ENCODE measurements at regions not wholly inside any gene's neighbourhood (a gene's known extent, or its start where the extent isn't known, plus 50 kb on each side); places are given as distances from the start of the nearest gene placed in this dataset.
A peak's percentile ranks its signal among the peaks of the same experiment; 100 is the strongest.

- Histone ChIP-seq H3K36me3 (ENCODE audit: control insufficient read depth in 5 of 5, insufficient read depth in 5 of 5, low read length in 5 of 5) (no peaks in the 10 kb centered on the region), H3K9ac (ENCODE audit: low read length in 5 of 5) (no peak overlapping the region), H3K4me1 (ENCODE audit: control insufficient read depth in 5 of 5, insufficient read depth in 5 of 5, low read length in 5 of 5) (peaks cover 0 to 6% (median 0%) of the 10 kb centered on the region in 5 donors), H3K9me3 (ENCODE audit: control insufficient read depth in 5 of 5, low read length in 5 of 5) (peaks cover 0 to 2% (median 0%) of the 10 kb centered on the region in 5 donors), H3K27ac (ENCODE audit: low read depth, low read length) (no peak overlapping the region), H3K27me3 (ENCODE audit: control insufficient read depth in 5 of 5, insufficient read depth in 4 of 5, low read length in 5 of 5) (peaks cover 17 to 29% (median 26%) of the 10 kb centered on the region in 5 donors), H3K4me3 (ENCODE audit: low read depth in 1 of 5, low read length in 5 of 5) (no peak overlapping the region)
These were observed 90.6 kb upstream of the PPP2R2D start for GRCh38 chr10:131810036-131810804.

- peaks cover 17 to 33% (median 31%) of the 10 kb centered on the region in 5 donors for H3K27me3 ChIP-seq (ENCODE audit: control insufficient read depth in 5 of 5, insufficient read depth in 4 of 5, low read length in 5 of 5)
- no peak overlapping the region for H3K4me3 ChIP-seq (ENCODE audit: low read depth in 1 of 5, low read length in 5 of 5)
These were observed 89.8 kb upstream of the PPP2R2D start for GRCh38 chr10:131810805-131811629.

GRCh38 chr10:131811630-131812403 is 89.0 kb upstream of the PPP2R2D start:
- H3K9me3 ChIP-seq (ENCODE audit: control insufficient read depth in 5 of 5, low read length in 5 of 5) = peaks cover 0 to 2% (median 0%) of the 10 kb centered on the region in 5 donors
- peaks cover 17 to 38% (median 34%) of the 10 kb centered on the region in 5 donors for H3K27me3 ChIP-seq (ENCODE audit: control insufficient read depth in 5 of 5, insufficient read depth in 4 of 5, low read length in 5 of 5)
- H3K27ac ChIP-seq (ENCODE audit: low read depth, low read length) = no peak overlapping the region
- H3K4me3 ChIP-seq (ENCODE audit: low read depth in 1 of 5, low read length in 5 of 5) = no peak overlapping the region
- H3K36me3 ChIP-seq (ENCODE audit: control insufficient read depth in 5 of 5, insufficient read depth in 5 of 5, low read length in 5 of 5) = no peaks in the 10 kb centered on the region
- H3K9ac ChIP-seq (ENCODE audit: low read length in 5 of 5) = peak overlapping the region in 1 of 5 donors; percentile 98
- peaks cover 0 to 6% (median 0%) of the 10 kb centered on the region in 5 donors for H3K4me1 ChIP-seq (ENCODE audit: control insufficient read depth in 5 of 5, insufficient read depth in 5 of 5, low read length in 5 of 5)

More at GRCh38 chr10:131810805-131811629, 89.8 kb upstream of the PPP2R2D start:
- Histone ChIP-seq H3K9ac (ENCODE audit: low read length in 5 of 5) (no peak overlapping the region), H3K4me1 (ENCODE audit: control insufficient read depth in 5 of 5, insufficient read depth in 5 of 5, low read length in 5 of 5) (peaks cover 0 to 6% (median 0%) of the 10 kb centered on the region in 5 donors), H3K9me3 (ENCODE audit: control insufficient read depth in 5 of 5, low read length in 5 of 5) (peaks cover 0 to 2% (median 0%) of the 10 kb centered on the region in 5 donors), H3K36me3 (ENCODE audit: control insufficient read depth in 5 of 5, insufficient read depth in 5 of 5, low read length in 5 of 5) (no peaks in the 10 kb centered on the region), H3K27ac (ENCODE audit: low read depth, low read length) (no peak overlapping the region)

- peaks cover 17 to 44% (median 35%) of the 10 kb centered on the region in 5 donors for H3K27me3 ChIP-seq (ENCODE audit: control insufficient read depth in 5 of 5, insufficient read depth in 4 of 5, low read length in 5 of 5)
These were observed 87.8 kb upstream of the PPP2R2D start for GRCh38 chr10:131812736-131813604.

GRCh38 chr10:131814567-131815265 is 86.1 kb upstream of the PPP2R2D start:
- H3K9me3 ChIP-seq (ENCODE audit: control insufficient read depth in 5 of 5, low read length in 5 of 5) = peaks cover 0 to 2% (median 2%) of the 10 kb centered on the region in 5 donors
- H3K27ac ChIP-seq (ENCODE audit: low read depth, low read length) = no peak overlapping the region
- no peak overlapping the region for H3K9ac ChIP-seq (ENCODE audit: low read length in 5 of 5)
- H3K27me3 ChIP-seq (ENCODE audit: control insufficient read depth in 5 of 5, insufficient read depth in 4 of 5, low read length in 5 of 5) = peaks cover 13 to 41% (median 36%) of the 10 kb centered on the region in 5 donors
- peaks cover 0 to 7% (median 5%) of the 10 kb centered on the region in 5 donors for H3K4me1 ChIP-seq (ENCODE audit: control insufficient read depth in 5 of 5, insufficient read depth in 5 of 5, low read length in 5 of 5)
- no peaks in the 10 kb centered on the region for H3K36me3 ChIP-seq (ENCODE audit: control insufficient read depth in 5 of 5, insufficient read depth in 5 of 5, low read length in 5 of 5)
- H3K4me3 ChIP-seq (ENCODE audit: low read depth in 1 of 5, low read length in 5 of 5) = no peak overlapping the region

More at GRCh38 chr10:131812736-131813604, 87.8 kb upstream of the PPP2R2D start:
- peaks cover 0 to 6% (median 0%) of the 10 kb centered on the region in 5 donors for H3K4me1 ChIP-seq (ENCODE audit: control insufficient read depth in 5 of 5, insufficient read depth in 5 of 5, low read length in 5 of 5)
- H3K27ac ChIP-seq (ENCODE audit: low read depth, low read length) = no peak overlapping the region
- no peak overlapping the region for H3K9ac ChIP-seq (ENCODE audit: low read length in 5 of 5)
- no peaks in the 10 kb centered on the region for H3K36me3 ChIP-seq (ENCODE audit: control insufficient read depth in 5 of 5, insufficient read depth in 5 of 5, low read length in 5 of 5)
- no peak overlapping the region for H3K4me3 ChIP-seq (ENCODE audit: low read depth in 1 of 5, low read length in 5 of 5)
- peaks cover 0 to 2% (median 0%) of the 10 kb centered on the region in 5 donors for H3K9me3 ChIP-seq (ENCODE audit: control insufficient read depth in 5 of 5, low read length in 5 of 5)

GRCh38 chr10:131815266-131816156 is 85.3 kb upstream of the PPP2R2D start:
- Histone ChIP-seq H3K4me3 (ENCODE audit: low read depth in 1 of 5, low read length in 5 of 5) (no peak overlapping the region), H3K9ac (ENCODE audit: low read length in 5 of 5) (no peak overlapping the region), H3K9me3 (ENCODE audit: control insufficient read depth in 5 of 5, low read length in 5 of 5) (peaks cover 0 to 2% (median 2%) of the 10 kb centered on the region in 5 donors), H3K4me1 (ENCODE audit: control insufficient read depth in 5 of 5, insufficient read depth in 5 of 5, low read length in 5 of 5) (peaks cover 0 to 8% (median 6%) of the 10 kb centered on the region in 5 donors), H3K27me3 (ENCODE audit: control insufficient read depth in 5 of 5, insufficient read depth in 4 of 5, low read length in 5 of 5) (peaks cover 5 to 41% (median 32%) of the 10 kb centered on the region in 5 donors), H3K27ac (ENCODE audit: low read depth, low read length) (no peak overlapping the region), H3K36me3 (ENCODE audit: control insufficient read depth in 5 of 5, insufficient read depth in 5 of 5, low read length in 5 of 5) (no peaks in the 10 kb centered on the region)

- Histone ChIP-seq H3K9ac (ENCODE audit: low read length in 5 of 5) (no peak overlapping the region), H3K36me3 (ENCODE audit: control insufficient read depth in 5 of 5, insufficient read depth in 5 of 5, low read length in 5 of 5) (no peaks in the 10 kb centered on the region), H3K9me3 (ENCODE audit: control insufficient read depth in 5 of 5, low read length in 5 of 5) (peaks cover 0 to 2% (median 2%) of the 10 kb centered on the region in 5 donors), H3K27me3 (ENCODE audit: control insufficient read depth in 5 of 5, insufficient read depth in 4 of 5, low read length in 5 of 5) (peaks cover 0 to 35% (median 27%) of the 10 kb centered on the region in 5 donors), H3K4me3 (ENCODE audit: low read depth in 1 of 5, low read length in 5 of 5) (no peak overlapping the region), H3K4me1 (ENCODE audit: control insufficient read depth in 5 of 5, insufficient read depth in 5 of 5, low read length in 5 of 5) (peaks cover 0 to 8% (median 6%) of the 10 kb centered on the region in 5 donors), H3K27ac (ENCODE audit: low read depth, low read length) (no peak overlapping the region)
These were observed 84.5 kb upstream of the PPP2R2D start for GRCh38 chr10:131816157-131816775.
